A549 (cell line): ENCODE measurements at regions not wholly inside any gene's neighbourhood (a gene's known extent, or its start where the extent isn't known, plus 50 kb on each side); places are given as distances from the start of the nearest gene placed in this dataset.

Experiments used
- EP300 ChIP-seq, 2 experiments: fragments of >200 bp; sonication (Bioruptor Twin); formaldehyde crosslinking; IDR thresholded peaks; 2 replicates in 1 of 2; 3 replicates in 1 of 2; pipeline ENCODE4 v1.6.1; 2016 to 2017
- JUN ChIP-seq, 2 experiments: fragments of >200 bp; sonication (Bioruptor Twin); formaldehyde crosslinking; IDR thresholded peaks; 2 replicates in 1 of 2; 3 replicates in 1 of 2; pipeline ENCODE4 v1.6.1; 2016 to 2017
- KDM1A ChIP-seq: fragments of 200-600 bp; sonication (generic); IDR thresholded peaks from 2 replicates; pipeline ENCODE4 v1.6.1; 2016; ENCODE audit warnings: low read depth, mild to moderate bottlenecking
- NFE2L2 ChIP-seq: fragments of 150-350 bp; conservative IDR thresholded peaks from 2 replicates; pipeline ENCODE4 v1.6.1; 2014; ENCODE audit warnings: low read length
- POLR2A ChIP-seq: IDR thresholded peaks from 2 replicates; pipeline ENCODE4 v1.6.1; 2012; ENCODE audit warnings: mild to moderate bottlenecking, low read length
- POLR2AphosphoS2 ChIP-seq: conservative IDR thresholded peaks from 2 replicates; pipeline ENCODE4 v1.6.1; 2012; ENCODE audit warnings: low read length, improper control_type of control experiment, inconsistent platforms
- RFX5 ChIP-seq: fragments of 450-650 bp; IDR thresholded peaks from 2 replicates; pipeline ENCODE4 v1.7.1; 2014; ENCODE audit warnings: antibody characterized with exemption, mild to moderate bottlenecking, moderate library complexity
- SREBF2 ChIP-seq: fragments of 450-650 bp; IDR thresholded peaks from 2 replicates; pipeline ENCODE4 v1.6.1; 2014; ENCODE audit warnings: mild to moderate bottlenecking, moderate library complexity
- TF ChIP-seq, protein P1 (sequence below): fragments of >200 bp; sonication (Bioruptor Twin); formaldehyde crosslinking; IDR thresholded peaks from 3 replicates; pipeline ENCODE4 v1.5.1; 2016
- TF ChIP-seq, protein P2 (sequence below): fragments of 250-450 bp; sonication (Bioruptor Pico); IDR thresholded peaks from 2 replicates; pipeline ENCODE4 v1.5.0; 2021; ENCODE audit warnings: mild to moderate bottlenecking, moderate library complexity, borderline replicate concordance
- TF ChIP-seq, protein P3 (sequence below): fragments of 200-600 bp; sonication (generic); IDR thresholded peaks from 2 replicates; pipeline ENCODE4 v1.6.1; 2016; ENCODE audit warnings: antibody characterized with exemption, mild to moderate bottlenecking, moderate library complexity
- TF ChIP-seq, protein P4 (sequence below): IDR thresholded peaks from 2 replicates; pipeline ENCODE4 v1.6.1; 2012

DNA sequence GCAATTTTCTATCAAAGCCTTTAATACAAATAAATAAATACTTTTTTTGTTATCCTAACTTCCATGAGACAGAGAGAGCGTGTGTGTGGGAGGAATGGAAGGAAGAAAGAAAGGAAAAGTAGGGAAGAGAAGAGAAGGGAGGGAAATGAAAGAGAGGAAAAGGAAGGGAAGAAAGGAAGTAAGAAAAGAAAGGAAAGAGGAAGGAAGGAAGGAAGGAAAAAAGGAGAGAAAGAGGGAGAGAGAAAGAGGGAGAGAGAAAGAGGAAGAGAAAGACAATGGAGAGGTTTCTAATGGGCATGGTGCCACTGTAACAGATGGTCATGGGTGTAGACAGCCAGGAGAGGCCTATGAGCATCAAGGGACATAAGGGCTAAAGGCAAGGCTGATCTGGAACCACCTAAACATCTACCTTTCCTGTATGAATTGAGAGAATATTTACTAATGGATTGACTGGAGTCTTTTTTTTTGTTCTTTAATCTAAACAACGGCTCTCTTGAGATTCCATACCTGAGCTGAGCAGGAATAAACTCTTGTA lies 234.9 kb downstream of the PTPRC start:
- TF ChIP-seq, protein P1, sequence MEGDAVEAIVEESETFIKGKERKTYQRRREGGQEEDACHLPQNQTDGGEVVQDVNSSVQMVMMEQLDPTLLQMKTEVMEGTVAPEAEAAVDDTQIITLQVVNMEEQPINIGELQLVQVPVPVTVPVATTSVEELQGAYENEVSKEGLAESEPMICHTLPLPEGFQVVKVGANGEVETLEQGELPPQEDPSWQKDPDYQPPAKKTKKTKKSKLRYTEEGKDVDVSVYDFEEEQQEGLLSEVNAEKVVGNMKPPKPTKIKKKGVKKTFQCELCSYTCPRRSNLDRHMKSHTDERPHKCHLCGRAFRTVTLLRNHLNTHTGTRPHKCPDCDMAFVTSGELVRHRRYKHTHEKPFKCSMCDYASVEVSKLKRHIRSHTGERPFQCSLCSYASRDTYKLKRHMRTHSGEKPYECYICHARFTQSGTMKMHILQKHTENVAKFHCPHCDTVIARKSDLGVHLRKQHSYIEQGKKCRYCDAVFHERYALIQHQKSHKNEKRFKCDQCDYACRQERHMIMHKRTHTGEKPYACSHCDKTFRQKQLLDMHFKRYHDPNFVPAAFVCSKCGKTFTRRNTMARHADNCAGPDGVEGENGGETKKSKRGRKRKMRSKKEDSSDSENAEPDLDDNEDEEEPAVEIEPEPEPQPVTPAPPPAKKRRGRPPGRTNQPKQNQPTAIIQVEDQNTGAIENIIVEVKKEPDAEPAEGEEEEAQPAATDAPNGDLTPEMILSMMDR = no peak
- TF ChIP-seq POLR2AphosphoS2 (no peak), KDM1A (no peak), NFE2L2 (no peak), POLR2A (no peak), EP300 (IDR thresholded peaks at IDR 0.05) (no peak), SREBF2 (no peak), JUN (IDR thresholded peaks at IDR 0.05) (no peak), RFX5 (no peak)
- TF ChIP-seq, protein P2, sequence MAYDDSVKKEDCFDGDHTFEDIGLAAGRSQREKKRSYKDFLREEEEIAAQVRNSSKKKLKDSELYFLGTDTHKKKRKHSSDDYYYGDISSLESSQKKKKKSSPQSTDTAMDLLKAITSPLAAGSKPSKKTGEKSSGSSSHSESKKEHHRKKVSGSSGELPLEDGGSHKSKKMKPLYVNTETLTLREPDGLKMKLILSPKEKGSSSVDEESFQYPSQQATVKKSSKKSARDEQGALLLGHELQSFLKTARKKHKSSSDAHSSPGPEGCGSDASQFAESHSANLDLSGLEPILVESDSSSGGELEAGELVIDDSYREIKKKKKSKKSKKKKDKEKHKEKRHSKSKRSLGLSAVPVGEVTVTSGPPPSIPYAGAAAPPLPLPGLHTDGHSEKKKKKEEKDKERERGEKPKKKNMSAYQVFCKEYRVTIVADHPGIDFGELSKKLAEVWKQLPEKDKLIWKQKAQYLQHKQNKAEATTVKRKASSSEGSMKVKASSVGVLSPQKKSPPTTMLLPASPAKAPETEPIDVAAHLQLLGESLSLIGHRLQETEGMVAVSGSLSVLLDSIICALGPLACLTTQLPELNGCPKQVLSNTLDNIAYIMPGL = no peak
- TF ChIP-seq, protein P3, sequence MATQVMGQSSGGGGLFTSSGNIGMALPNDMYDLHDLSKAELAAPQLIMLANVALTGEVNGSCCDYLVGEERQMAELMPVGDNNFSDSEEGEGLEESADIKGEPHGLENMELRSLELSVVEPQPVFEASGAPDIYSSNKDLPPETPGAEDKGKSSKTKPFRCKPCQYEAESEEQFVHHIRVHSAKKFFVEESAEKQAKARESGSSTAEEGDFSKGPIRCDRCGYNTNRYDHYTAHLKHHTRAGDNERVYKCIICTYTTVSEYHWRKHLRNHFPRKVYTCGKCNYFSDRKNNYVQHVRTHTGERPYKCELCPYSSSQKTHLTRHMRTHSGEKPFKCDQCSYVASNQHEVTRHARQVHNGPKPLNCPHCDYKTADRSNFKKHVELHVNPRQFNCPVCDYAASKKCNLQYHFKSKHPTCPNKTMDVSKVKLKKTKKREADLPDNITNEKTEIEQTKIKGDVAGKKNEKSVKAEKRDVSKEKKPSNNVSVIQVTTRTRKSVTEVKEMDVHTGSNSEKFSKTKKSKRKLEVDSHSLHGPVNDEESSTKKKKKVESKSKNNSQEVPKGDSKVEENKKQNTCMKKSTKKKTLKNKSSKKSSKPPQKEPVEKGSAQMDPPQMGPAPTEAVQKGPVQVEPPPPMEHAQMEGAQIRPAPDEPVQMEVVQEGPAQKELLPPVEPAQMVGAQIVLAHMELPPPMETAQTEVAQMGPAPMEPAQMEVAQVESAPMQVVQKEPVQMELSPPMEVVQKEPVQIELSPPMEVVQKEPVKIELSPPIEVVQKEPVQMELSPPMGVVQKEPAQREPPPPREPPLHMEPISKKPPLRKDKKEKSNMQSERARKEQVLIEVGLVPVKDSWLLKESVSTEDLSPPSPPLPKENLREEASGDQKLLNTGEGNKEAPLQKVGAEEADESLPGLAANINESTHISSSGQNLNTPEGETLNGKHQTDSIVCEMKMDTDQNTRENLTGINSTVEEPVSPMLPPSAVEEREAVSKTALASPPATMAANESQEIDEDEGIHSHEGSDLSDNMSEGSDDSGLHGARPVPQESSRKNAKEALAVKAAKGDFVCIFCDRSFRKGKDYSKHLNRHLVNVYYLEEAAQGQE = no peak
- TF ChIP-seq, protein P4, sequence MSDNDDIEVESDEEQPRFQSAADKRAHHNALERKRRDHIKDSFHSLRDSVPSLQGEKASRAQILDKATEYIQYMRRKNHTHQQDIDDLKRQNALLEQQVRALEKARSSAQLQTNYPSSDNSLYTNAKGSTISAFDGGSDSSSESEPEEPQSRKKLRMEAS = no peak
